Right renal pelvis (tissue), 4 donors: ENCODE measurements at regions not wholly inside any gene's neighbourhood (a gene's known extent, or its start where the extent isn't known, plus 50 kb on each side); places are given as distances from the start of the nearest gene placed in this dataset.
"Not testable (repeated sequence)": the region's sequence is repeated elsewhere in the genome, so short reads cannot be mapped to it uniquely, and the experiment has no call there.

Source experiments
- DNase-seq, 4 donors: peaks; one replicate each; pipeline ENCODE4 v3.0.0-alpha.2; 2013; ENCODE audit warnings: low read depth in 4 of 4, low spot score in 3 of 4, missing footprints in 1 of 4

DNA sequence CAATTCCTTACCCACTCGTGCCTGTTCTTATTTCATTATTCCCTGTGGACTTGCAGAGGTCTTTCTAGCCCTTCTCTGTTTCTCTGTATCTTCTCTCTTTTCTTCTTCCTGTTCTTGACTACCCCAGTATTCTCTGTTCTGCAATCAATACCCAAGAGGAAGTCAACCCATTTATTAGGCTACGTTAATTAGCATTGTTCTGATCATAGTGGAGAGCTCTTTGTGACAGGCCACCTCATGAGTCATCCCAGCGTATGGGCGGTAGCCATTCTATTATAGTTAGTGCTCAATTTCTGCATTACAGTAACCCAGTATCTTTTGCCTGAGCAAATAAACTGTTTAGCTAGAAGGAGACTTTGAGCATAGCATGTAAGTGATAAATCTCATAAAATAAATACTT, 259.5 kb upstream of the GRM7 start:
- no peak for DNase-seq

DNA sequence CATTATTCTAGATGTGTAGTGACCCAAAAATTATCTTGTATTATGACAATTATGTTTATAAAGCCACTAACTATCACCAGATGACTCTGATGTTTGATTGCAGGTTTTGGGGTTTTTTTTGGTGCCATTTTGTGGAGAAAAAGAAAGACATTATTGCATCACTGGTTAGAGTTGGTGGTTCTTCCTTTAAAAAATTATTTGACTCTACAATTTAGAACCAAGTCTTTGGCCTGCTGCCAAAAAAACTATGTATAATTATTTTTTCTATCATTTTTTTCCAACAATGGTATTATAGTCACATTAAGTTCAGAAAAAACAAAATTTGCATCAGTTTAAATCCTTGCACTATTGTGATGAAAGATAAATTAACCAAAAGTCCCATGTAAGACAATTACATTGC, 258.6 kb upstream of the GRM7 start:
- no peak for DNase-seq

DNA sequence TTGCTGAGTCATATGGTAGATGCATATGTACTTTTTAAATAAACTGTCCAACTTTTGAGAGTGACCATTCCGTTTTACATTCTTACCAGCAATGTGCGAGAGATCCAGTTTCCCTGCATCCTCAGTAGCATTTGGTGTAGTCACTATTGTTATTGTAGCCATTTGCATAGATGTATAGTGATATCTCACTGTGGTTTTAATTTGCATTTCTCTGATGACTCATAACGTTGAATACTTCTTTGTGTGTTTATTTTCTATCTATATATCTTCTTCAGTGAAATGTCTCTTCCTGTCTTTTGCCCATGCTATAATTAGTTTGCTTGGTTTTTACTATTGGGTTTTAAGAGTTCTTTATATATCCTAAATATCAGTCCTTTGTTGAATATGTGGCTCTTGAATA, 255.7 kb upstream of the GRM7 start:
- DNase-seq, result no peak

DNA sequence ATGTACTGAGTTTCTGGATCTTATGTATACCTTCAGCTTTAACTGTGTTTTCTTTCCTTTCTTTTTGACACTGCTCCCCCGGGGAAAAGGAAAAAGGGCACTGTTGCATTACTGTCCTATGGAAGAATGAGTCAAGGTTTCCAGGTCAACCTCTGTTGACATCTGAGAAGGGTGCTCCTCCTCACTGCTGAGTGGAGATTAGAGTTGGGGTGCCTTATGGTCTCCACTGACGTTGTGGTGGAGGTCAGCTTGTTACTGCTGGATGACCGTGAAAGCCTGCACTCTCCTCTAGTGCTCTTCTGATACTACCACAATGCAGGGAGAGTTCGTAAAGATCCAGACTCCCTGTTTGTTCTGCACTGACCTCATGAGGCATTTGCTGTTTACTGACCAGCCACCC, 252.1 kb upstream of the GRM7 start:
- DNase-seq, result no peak

DNA sequence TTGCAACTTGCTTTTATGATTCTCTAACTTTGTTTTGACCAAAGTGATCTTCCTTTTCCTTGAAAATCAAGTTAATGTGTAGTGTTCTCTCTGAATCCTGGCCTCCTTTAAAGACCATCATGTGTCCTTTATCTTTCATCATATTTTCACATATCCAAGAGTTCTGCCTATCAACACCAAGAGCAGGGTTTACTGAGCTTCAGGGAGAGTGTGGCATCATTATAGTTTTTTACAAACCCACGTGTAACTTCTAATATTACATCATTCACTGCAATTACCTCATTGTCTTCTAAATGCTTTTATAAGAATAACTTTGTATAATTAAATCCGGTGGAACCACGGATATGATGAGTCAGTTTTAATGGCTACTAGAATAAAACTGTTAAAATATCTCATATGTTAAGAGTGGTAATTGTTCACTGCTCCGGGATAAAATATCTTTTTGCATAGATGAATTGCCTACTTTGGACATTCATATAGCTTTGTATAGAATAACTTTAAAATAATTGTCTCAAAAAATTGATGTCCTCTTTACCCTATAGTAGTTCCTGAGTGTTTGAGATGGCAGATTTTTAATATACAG, 248.8 kb upstream of the GRM7 start:
- no peak for DNase-seq

DNA sequence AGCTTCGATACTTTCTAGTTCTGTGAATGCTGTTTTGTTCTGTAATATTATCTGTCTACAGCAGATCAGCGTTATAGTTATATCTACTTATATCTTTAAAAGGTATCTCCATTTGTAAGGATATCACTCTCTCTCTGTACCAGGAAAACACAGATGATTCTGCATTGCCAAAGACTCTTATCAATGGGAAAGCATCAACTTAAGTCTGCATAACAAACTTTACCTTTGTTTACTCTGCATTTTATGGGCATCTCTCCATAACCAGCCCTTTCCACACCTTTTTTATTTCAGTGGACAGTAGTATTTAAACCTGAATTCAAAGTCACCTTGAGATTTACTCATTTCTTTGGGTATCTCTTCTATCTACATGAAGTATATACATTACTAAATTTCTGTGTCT, 238.7 kb upstream of the GRM7 start:
- DNase-seq, result no peak

DNA sequence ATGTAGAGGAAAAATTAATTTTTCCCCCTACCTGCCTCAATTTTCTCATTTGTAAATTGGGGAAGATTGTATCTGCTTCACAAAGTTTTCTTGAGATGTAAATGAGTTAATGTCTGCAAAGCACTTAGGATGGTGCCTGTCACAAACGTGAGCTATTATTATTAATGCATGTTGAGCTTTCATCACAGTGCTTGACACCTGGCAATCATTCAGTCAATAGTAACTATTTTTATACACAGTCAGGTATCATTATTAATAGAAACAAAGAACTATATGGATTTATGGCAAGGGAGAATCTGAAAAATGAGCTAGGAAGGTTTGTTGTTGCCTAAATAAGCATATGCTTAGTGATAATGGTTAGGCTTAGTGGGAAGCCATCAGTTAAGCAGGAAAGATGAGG, 238.2 kb upstream of the GRM7 start:
- no peak for DNase-seq

DNA sequence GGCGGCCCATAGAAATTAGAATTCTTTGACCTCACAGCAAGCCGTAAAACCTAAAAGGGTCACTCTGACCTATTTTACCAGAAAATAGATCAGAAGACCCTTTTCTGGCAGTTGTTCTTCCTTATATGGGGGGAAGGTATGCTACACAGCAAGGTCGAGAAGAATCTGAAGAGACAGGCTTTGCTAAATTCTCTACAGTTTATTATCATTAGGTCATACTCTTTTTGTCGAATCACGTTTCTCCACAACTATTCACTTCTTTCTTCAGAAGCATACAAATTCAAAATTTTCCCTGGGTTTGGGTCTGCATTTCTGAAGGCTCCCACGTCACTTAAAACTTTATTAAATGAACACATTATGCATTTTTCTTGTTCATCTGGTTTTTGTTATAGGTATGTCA, 229.5 kb upstream of the GRM7 start:
- DNase-seq, result no peak

DNA sequence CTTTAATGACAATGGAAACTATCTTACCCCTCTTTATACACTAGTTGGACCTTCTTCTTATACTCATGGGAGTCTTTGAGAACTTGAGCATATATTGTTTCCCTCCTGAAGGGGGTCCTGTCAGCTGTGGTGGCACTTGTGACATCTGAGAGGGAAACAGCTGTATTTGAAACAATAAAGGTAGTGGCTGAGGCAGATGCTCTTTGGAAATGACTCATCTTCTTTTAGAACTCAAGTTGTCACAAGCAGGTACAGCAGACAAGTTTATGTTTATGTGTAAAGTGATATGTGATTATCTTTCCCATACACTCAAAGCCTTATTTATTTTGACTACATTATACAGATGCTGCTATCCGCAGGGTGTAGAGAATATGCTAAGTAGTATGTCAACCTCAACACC, 220.0 kb upstream of the GRM7 start:
- DNase-seq, result no peak

DNA sequence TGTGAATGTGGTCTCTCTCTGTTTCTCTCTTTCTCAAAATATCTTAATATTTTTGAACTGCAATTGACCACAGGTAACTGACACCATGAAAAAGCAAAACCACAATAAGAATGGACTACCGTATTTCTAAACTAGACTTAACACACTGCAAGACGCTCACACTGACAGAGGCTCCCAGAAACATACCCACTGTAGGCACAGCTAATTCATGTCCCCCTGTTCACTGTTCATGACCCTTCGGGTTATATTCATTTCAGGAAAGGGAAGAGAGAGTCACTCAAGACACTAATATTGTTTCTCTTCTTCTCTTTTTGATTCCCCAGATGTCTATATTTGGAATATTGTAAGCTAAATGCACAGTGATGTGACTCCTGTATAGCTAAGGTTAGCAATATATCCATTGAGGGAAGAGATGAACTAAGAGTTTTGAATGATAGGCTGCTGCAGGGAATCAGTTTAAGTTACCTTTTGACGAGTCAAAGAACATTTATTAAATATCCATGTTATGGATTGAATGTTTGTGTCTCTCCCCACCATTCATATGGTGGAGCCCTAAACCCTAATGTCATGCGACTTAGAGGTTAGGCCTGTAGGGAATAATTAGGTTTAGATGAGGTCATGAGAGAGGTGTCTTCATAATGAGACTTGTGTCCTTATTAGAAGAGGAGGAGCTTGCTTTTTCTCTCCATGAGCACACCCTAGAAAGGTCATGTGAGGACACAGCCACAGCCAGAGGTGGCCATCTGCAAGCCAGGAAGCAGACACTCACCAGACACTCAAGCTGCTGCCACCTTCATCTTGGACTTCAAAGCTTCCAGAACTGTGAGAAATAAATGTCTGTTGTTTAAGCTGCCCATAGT, 216.6 kb upstream of the GRM7 start:
- DNase-seq, result no peak

DNA sequence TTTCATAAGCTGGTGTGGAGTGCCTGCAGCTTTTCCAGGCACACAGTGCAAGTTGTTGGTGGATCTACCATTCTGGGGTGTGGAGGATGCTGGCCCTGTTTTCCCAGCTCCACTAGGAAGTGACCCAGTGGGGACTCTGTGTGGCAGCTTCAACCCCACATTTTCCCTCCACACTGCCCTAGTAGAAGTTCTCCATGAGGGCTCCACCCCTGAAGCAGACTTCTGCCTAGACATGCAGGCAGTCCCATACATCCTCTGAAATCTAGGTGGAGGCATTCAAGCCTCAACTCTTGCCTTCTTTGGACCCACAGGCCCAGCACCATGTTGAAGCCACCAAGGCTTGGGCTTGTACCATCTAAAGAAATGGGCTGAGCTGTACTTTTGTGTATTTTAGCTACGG, 206.2 kb upstream of the GRM7 start:
- DNase-seq, result no peak

DNA sequence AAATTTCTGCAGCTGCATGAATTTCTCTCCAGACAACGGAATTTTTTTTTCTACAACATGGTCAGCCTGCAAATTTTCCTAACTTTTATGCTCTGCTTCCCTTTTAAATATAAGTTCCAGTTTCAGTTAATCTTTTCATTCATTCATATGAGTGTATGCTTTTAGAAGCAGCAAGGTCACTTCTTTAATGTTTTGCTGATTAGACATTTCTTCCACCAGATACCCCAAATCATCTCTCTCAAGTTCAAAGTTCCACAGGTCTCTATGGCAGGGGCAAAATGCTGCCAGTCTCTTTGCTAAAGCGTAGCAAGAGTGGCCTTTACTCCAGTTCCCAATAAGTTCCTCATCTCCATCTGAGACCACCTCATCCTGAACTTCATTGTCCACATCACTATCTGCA, 205.6 kb upstream of the GRM7 start:
- DNase-seq, result no peak

DNA sequence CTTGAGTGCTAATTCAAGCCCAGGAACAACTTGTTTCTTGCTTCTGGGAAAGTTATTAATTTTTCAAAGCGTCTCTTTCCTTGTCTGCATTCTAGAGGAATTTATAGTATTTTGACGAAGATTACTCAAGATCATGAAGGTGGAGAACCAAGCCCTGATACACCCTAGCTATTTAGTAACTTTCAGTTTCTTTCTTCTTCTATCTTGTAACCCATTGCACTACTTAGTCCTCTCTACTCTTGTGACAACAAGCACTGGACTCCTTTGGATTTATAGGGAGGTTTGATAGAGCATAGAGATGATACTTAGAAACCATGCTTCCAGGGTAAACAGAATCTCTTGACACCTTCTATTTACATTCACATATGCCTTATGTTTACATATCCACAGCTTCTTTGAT, 203.3 kb upstream of the GRM7 start:
- no peak for DNase-seq

DNA sequence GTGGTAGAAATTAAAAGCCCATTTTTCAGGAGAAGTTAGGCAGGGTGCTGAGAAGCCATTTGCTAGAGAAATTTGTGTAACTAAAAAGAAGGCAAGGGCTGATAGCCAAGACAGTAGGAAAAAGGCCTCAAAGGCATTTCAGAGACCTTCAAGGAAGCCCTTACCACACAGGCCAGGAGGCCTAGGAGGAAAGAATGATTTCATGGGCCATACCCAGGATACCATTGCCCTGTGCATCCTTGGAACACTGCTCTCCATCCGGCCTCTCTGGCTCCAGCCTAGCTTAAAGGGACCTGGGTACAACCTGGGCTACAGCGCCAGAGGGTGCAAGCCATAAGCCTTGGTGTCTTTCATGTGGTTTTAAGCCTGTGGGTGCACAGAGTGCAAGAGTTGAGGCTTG, 193.6 kb upstream of the GRM7 start:
- no peak for DNase-seq

DNA sequence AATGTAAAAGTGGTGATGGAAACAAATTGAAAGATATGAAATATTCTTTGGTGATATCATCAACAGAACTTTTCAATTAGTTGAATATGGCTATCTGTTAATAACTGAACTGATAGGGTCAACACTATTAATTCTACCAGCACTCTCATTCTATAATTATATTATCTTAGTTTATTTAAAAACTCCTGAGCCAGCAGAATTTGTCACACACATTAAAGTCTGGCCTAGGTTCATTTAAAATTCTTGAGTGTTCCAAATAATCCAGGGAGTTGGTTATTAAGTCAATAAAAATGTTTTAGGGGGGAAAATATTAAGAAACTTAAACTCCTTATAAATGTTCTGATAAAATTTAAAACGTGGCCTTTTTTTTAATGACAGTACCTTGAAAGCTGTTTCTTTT, 189.6 kb upstream of the GRM7 start:
- DNase-seq, result no peak

DNA sequence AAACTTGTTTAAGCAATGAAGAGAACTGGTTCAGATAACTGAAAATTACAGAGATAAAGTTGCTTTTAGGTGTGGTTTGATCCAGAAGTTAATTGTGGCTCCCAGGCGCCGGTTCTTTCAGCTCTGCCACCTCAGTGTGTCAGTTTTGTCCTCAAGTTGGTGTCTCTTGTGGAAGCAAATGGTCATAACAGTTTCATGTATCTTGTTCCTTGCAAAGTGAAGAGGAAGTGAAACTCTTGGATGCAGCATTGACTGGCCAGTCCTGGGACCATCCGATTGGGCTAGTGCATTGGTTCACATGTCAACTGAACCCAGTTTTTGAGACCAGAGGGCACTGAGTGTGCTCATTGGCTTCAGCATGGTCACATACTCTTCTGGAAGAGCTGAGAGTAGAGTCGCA, 181.4 kb upstream of the GRM7 start:
- no peak for DNase-seq

DNA sequence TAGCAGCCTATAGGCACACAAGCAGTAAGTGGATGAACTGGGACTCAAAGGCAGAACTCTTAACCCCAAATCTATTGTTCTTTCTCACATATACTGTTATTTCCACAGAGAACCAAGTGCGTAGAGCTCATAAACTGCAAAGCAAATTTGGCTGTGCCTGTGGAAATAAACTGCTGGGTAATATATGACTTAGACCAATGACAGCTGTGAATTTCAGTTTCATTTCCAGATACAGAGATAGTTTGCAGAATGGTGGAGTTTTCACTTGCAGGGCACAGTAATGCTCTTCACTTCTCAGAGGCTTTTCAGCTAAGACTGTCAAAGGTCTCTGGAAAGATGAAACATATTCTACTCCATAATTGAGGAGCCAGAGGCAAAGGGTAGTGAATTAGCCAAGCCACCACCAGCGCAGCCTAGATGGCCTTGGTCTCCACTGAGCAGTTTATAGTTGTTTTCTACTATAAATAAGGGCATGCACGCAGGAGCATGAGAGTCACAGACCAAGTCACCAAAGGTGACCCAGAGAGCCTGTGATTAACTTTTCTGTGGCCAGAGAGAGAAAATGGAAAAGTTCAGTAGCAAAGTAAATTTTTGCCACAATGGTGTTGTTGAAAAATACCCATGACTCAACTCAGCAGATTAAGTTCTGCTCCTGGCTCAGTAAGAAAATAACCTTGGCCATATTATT, 180.7 kb upstream of the GRM7 start:
- no peak for DNase-seq

DNA sequence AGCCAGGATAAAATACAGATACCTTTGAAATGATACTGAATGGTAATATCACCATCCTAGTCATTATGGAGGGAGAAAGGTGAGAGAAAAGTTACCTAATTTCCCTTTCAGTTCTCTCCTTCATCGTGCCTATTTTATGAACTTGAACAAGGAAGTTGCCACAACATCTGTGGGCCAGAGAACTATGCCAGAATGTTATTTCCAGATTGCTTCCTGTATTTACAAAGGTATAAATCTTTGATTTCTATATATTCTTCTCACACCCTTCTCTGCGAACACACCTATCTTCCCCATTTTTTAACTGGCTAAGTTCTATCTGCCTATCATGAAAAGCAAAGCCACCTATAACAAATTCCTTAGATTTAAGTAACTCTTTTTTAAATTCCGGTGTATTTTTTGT, 163.6 kb upstream of the GRM7 start:
- no peak for DNase-seq

DNA sequence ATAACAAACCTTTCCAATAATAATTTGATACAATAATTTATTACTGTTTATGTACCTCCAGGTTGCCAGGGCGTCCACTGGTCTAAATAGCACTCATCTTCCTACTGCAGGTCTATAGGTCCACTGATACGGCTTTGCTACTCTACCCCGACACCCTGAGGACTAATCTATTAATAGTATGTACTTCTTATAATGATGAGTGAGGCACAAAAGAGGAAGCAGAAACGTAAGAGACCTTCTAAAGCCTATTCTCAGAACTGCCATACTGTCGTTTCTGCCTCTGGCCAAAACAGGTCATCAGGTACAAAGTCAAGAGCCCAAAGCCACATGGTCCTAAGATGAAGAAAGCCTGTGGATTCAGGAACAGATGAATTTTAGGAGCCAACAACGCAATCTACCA, 163.2 kb upstream of the GRM7 start:
- no peak for DNase-seq

DNA sequence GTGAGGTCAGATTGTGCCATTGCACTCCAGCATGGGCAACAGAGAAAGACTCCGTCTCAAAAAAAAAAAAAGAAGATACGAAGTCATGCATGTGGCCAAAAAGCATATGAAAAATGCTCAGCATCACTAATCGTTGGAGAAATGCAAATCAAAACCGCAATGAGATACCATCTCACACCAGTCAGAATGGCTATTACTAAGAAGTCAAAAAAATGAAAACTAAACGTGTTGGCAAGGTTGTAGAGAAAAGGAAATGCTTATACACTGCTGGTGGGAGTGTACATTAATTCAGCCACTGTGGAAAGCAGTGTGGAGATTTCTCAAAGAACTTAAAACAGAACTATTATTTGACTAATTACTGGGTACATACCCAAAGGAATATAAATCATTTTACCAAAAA, 156.1 kb upstream of the GRM7 start:
- DNase-seq, result not testable (repeated sequence)

DNA sequence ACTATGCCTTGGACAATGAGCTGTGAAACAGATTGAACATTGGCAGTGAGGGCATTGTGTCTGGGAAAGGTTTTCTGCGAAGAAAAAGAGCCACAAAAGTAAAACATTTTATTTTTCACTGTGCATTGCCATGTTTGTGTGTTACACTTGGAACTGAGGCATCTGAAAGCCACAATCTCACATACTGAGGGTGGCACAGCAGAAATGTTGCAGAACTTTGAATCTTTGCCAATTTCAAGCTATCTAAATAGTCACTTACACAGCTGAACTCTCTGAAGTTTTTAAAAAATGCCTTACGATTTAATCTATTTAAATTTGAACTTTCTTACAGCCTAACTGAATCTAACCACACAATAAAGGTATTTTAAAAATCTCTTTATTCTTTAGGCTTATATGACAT, 154.1 kb upstream of the GRM7 start:
- DNase-seq, result no peak

DNA sequence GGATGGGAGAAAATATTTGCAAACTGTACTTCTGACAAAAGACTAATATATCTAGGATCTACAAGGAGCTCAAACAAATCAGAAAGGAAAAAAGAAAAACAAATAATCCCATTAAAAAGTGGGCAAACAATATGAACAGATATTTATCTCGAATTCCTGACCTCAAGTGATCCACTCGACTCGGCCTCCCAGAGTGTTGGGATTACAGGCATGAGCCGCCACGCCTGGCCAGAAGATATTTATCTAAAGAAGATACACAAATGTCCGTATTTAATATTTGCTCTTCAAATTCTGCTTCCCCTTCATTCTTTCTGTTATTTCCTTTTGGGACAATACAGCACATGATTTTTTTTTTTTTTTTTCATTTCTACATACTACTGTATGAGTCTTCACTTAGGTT, 151.7 kb upstream of the GRM7 start:
- no peak for DNase-seq
